ENCODE measurements at regions not wholly inside any gene's neighbourhood (a gene's known extent, or its start where the extent isn't known, plus 50 kb on each side); places are given as distances from the start of the nearest gene placed in this dataset.

- Histone ChIP-seq H2BK5ac (ENCODE audit: insufficient read length, low read length) (no peak overlapping the region), H3K9me3 (ENCODE audit: control insufficient read depth, low read depth, low read length) (no peaks in the 10 kb centered on the region), H4K8ac (replicated peaks; ENCODE audit: insufficient read length, low read depth, low read length) (no peak overlapping the region), H2BK15ac (ENCODE audit: low read depth, low read length) (no peak overlapping the region), H3K23me2 (ENCODE audit: insufficient read length, low read depth, low read length, poor library complexity, severe bottlenecking) (no peaks in the 10 kb centered on the region), H2BK120ac (ENCODE audit: low read depth, low read length, poor library complexity, severe bottlenecking) (no peak overlapping the region), H3K18ac (ENCODE audit: insufficient read length, low read depth, low read length) (no peak overlapping the region), H4K91ac (ENCODE audit: insufficient read length, low read depth, low read length) (no peak overlapping the region), H3K27ac (ENCODE audit: insufficient read length, low read depth, low read length) (no peak overlapping the region), H3K56ac (ENCODE audit: insufficient read length, low read depth, low read length) (no peak overlapping the region), H2AK5ac (ENCODE audit: insufficient read length, low read length) (no peak overlapping the region), H2BK12ac (ENCODE audit: insufficient read length, low read depth, low read length) (no peak overlapping the region), H3K23ac (ENCODE audit: insufficient read length, low read depth, low read length) (no peak overlapping the region), H3K4me1 (ENCODE audit: insufficient read depth, low read length) (peaks cover 3% of the 10 kb centered on the region; the same call in 1 of the 2 replicates), H2BK20ac (ENCODE audit: low read depth, low read length, poor library complexity, severe bottlenecking) (no peak overlapping the region), H3K79me1 (ENCODE audit: insufficient read depth, low read depth, low read length, poor library complexity, severe bottlenecking) (no peaks in the 10 kb centered on the region), H3K79me2 (ENCODE audit: insufficient read depth, low read length) (no peaks in the 10 kb centered on the region), H3K4me2 (ENCODE audit: insufficient read depth, insufficient read length, low read length) (no peak overlapping the region), H3K14ac (ENCODE audit: insufficient read depth, low read length) (no peak overlapping the region), H3K27me3 (ENCODE audit: insufficient read depth, low read length) (no peaks in the 10 kb centered on the region), H4K20me1 (ENCODE audit: control insufficient read depth, insufficient read depth, insufficient read length) (no peaks in the 10 kb centered on the region), H4K5ac (ENCODE audit: insufficient read length, low read depth, low read length) (no peak overlapping the region), H3K4ac (ENCODE audit: low read depth, low read length) (no peak overlapping the region), H2AFZ (ENCODE audit: low read length) (no peak overlapping the region), H3T11ph (ENCODE audit: low read length) (no peak overlapping the region), H3K9ac (ENCODE audit: extremely low read depth, insufficient read length, low read length) (no peak overlapping the region)
- Mint-ChIP-seq H3K27ac (no peak overlapping the region), H3K4me3 (no peak overlapping the region), H3K27me3 (ENCODE audit: low read depth) (no peaks in the 10 kb centered on the region), H3K36me3 (ENCODE audit: insufficient read depth in 1 of 3, low read depth in 3 of 3) (peaks cover 7 to 18% (median 11%) of the 10 kb centered on the region in 3 experiments), H3K4me1 (peaks cover 47 to 56% of the 10 kb centered on the region in 2 experiments), H3K9me3 (peaks cover 16 to 20% of the 10 kb centered on the region in 2 experiments)
- no peak for DNase-seq
- TF ChIP-seq CTCF (conservative IDR thresholded peaks at IDR 0.05): no peak
- no CpG with 5 or more reads among the region's 4 CpGs for WGBS (ENCODE audit: extremely low coverage, insufficient read length, low lambda C conversion rate)
Observed at GRCh38 chr15:25532269-25533140, 93.7 kb upstream of the UBE3A start.
